ENCODE measurements at regions not wholly inside any gene's neighbourhood (a gene's known extent, or its start where the extent isn't known, plus 50 kb on each side); places are given as distances from the start of the nearest gene placed in this dataset.

- DNase-seq (ENCODE audit: extremely low read depth, low read depth), result no peak
- TF ChIP-seq CTCF (IDR thresholded peaks at IDR 0.05; ENCODE audit: low read depth, low read length), result no peak
Measured at GRCh38 chr3:124306665-124307064, 314.7 kb upstream of the ROPN1 start.

- no peak for TF ChIP-seq CTCF (IDR thresholded peaks at IDR 0.05; ENCODE audit: low read depth, low read length)
- DNase-seq (ENCODE audit: extremely low read depth, low read depth), result no peak
Measured at GRCh38 chr3:124313621-124314020, 321.7 kb upstream of the ROPN1 start.

- no peak for TF ChIP-seq CTCF (IDR thresholded peaks at IDR 0.05; ENCODE audit: low read depth, low read length)
- DNase-seq (ENCODE audit: extremely low read depth, low read depth), result no peak
Measured at GRCh38 chr3:124315215-124316033, 323.5 kb upstream of the ROPN1 start.

- TF ChIP-seq CTCF (IDR thresholded peaks at IDR 0.05; ENCODE audit: low read depth, low read length), result no peak
- no peak for DNase-seq (ENCODE audit: extremely low read depth, low read depth)
Measured at GRCh38 chr3:124316034-124316287, 324.0 kb upstream of the ROPN1 start.

- no peak for TF ChIP-seq CTCF (IDR thresholded peaks at IDR 0.05; ENCODE audit: low read depth, low read length)
- no peak for DNase-seq (ENCODE audit: extremely low read depth, low read depth)
Measured at GRCh38 chr3:124318014-124318413, 326.1 kb upstream of the ROPN1 start.

GRCh38 chr3:124318656-124319055 is 326.7 kb upstream of the ROPN1 start:
- DNase-seq (ENCODE audit: extremely low read depth, low read depth), result no peak
- TF ChIP-seq CTCF (IDR thresholded peaks at IDR 0.05; ENCODE audit: low read depth, low read length), result no peak

- DNase-seq (ENCODE audit: extremely low read depth, low read depth), result no peak
Measured at GRCh38 chr3:124320976-124321375, 329.1 kb upstream of the ROPN1 start.

More at GRCh38 chr3:124320976-124321375, 329.1 kb upstream of the ROPN1 start:
- no peak for TF ChIP-seq CTCF (IDR thresholded peaks at IDR 0.05; ENCODE audit: low read depth, low read length)
